Loucy (cell line): ENCODE measurements at regions not wholly inside any gene's neighbourhood (a gene's known extent, or its start where the extent isn't known, plus 50 kb on each side); places are given as distances from the start of the nearest gene placed in this dataset.

Experiments
- H2AFZ ChIP-seq: fragments of 200-600 bp; sonication (generic); 2 replicates; pipeline ENCODE4 v1.6.0; 2016; ENCODE audit warnings: antibody characterized with exemption, mild to moderate bottlenecking, low read length, moderate library complexity
- H3F3A ChIP-seq: fragments of 200-600 bp; 2 replicates; pipeline ENCODE4 v1.6.0; 2016; ENCODE audit warnings: antibody characterized with exemption, low read depth, mild to moderate bottlenecking
- H3K27me3 ChIP-seq: fragments of 200-600 bp; sonication (generic); 2 replicates; pipeline ENCODE4 v1.6.1; 2014; ENCODE audit warnings: low read length, mild to moderate bottlenecking; ENCODE audit not compliant: insufficient read depth, poor library complexity, severe bottlenecking
- H3K36me3 ChIP-seq: fragments of 200-600 bp; sonication (generic); 2 replicates; pipeline ENCODE4 v1.6.1; 2016; ENCODE audit warnings: low read length; ENCODE audit not compliant: insufficient read depth
- H3K4me1 ChIP-seq: fragments of 200-600 bp; sonication (generic); 2 replicates; pipeline ENCODE4 v1.5.1; 2014; ENCODE audit warnings: low read length, mild to moderate bottlenecking; ENCODE audit not compliant: insufficient read depth, poor library complexity, severe bottlenecking
- H3K4me2 ChIP-seq: fragments of 200-600 bp; sonication (generic); 2 replicates; pipeline ENCODE4 v1.6.0; 2014; ENCODE audit warnings: antibody characterized with exemption, low read length, low read depth, mild to moderate bottlenecking; ENCODE audit not compliant: poor library complexity, severe bottlenecking
- H3K4me3 ChIP-seq: fragments of 200-600 bp; sonication (generic); 2 replicates; pipeline ENCODE4 v1.5.1; 2014; ENCODE audit warnings: low read length, mild to moderate bottlenecking, mixed read lengths; ENCODE audit not compliant: poor library complexity, severe bottlenecking
- H3K79me2 ChIP-seq: fragments of 200-600 bp; sonication (generic); 2 replicates; pipeline ENCODE4 v1.6.1; 2014; ENCODE audit warnings: low read length; ENCODE audit not compliant: insufficient read depth
- H3K9ac ChIP-seq: fragments of 200-600 bp; sonication (generic); 2 replicates; pipeline ENCODE4 v1.6.0; 2014; ENCODE audit warnings: mild to moderate bottlenecking, low read depth, low read length, moderate library complexity; ENCODE audit not compliant: poor library complexity, severe bottlenecking
- H3K9me2 ChIP-seq: fragments of 200-600 bp; sonication (generic); replicated peaks from 2 replicates; pipeline ENCODE4 v1.6.1; 2016; ENCODE audit warnings: low read depth, low read length, mixed read lengths
- H3K9me3 ChIP-seq: fragments of 200-600 bp; sonication (generic); 2 replicates; pipeline ENCODE4 v1.6.1; 2014; ENCODE audit warnings: mild to moderate bottlenecking, antibody characterized with exemption, low read length, low read depth; ENCODE audit not compliant: insufficient read depth
- H4K20me1 ChIP-seq: fragments of 200-600 bp; sonication (generic); 2 replicates; pipeline ENCODE4 v1.6.0; 2014; ENCODE audit warnings: antibody characterized with exemption, low read length, mild to moderate bottlenecking; ENCODE audit not compliant: insufficient read depth, poor library complexity, severe bottlenecking
- EZH2phosphoT487 ChIP-seq: fragments of 200-600 bp; IDR thresholded peaks from 2 replicates; pipeline ENCODE4 v1.6.1; 2018; ENCODE audit warnings: antibody characterized with exemption, mild to moderate bottlenecking, moderate library complexity, borderline replicate concordance
- TF ChIP-seq, protein P1 (sequence below): fragments of 200-600 bp; sonication (generic); conservative IDR thresholded peaks from 2 replicates; pipeline ENCODE4 v1.5.1; 2014; ENCODE audit warnings: mild to moderate bottlenecking, antibody characterized with exemption, low read length

- no peaks in the 10 kb centered on the region for H3K27me3 ChIP-seq
- no peaks in the 10 kb centered on the region for H3K9me3 ChIP-seq
- no peak overlapping the region for H3K4me3 ChIP-seq
- no peaks in the 10 kb centered on the region for H3F3A ChIP-seq
- no peak for TF ChIP-seq EZH2phosphoT487
- TF ChIP-seq, protein P1, sequence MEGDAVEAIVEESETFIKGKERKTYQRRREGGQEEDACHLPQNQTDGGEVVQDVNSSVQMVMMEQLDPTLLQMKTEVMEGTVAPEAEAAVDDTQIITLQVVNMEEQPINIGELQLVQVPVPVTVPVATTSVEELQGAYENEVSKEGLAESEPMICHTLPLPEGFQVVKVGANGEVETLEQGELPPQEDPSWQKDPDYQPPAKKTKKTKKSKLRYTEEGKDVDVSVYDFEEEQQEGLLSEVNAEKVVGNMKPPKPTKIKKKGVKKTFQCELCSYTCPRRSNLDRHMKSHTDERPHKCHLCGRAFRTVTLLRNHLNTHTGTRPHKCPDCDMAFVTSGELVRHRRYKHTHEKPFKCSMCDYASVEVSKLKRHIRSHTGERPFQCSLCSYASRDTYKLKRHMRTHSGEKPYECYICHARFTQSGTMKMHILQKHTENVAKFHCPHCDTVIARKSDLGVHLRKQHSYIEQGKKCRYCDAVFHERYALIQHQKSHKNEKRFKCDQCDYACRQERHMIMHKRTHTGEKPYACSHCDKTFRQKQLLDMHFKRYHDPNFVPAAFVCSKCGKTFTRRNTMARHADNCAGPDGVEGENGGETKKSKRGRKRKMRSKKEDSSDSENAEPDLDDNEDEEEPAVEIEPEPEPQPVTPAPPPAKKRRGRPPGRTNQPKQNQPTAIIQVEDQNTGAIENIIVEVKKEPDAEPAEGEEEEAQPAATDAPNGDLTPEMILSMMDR, result no peak
- H3K79me2 ChIP-seq, result no peaks in the 10 kb centered on the region
- H2AFZ ChIP-seq, result no peak overlapping the region
- H3K9me2 ChIP-seq, result no peaks in the 10 kb centered on the region
- no peaks in the 10 kb centered on the region for H4K20me1 ChIP-seq
- no peaks in the 10 kb centered on the region for H3K4me1 ChIP-seq
- no peak overlapping the region for H3K9ac ChIP-seq
- H3K36me3 ChIP-seq, result no peaks in the 10 kb centered on the region
- no peak overlapping the region for H3K4me2 ChIP-seq
Observed at GRCh38 chrX:86914569-86914968, 603.0 kb upstream of the KLHL4 start.

DNA sequence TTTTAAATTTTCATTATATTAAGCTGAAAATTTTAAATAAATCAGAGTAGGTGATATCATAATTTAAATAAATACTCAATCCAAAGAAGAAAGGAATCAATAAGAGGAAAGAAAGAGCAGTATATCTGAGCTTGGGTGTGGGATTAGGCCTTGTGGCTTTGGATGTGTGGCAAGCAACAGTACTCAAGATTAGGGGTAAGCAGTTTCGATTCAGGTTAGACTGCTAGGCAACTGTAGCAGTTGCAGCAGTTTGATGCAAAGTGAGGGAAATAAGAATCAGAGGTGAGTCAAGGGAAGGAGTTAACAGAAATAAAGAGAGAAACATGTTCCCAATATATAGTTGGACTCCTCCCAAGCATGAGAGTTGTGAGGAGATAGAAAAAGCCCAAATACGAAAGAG, 599.6 kb upstream of the KLHL4 start:
- H3K4me2 ChIP-seq, result no peak overlapping the region
- no peaks in the 10 kb centered on the region for H3F3A ChIP-seq
- H3K9ac ChIP-seq, result no peak overlapping the region
- no peaks in the 10 kb centered on the region for H3K27me3 ChIP-seq
- H3K4me3 ChIP-seq, result no peak overlapping the region
- H4K20me1 ChIP-seq, result no peaks in the 10 kb centered on the region
- H3K79me2 ChIP-seq, result no peaks in the 10 kb centered on the region
- no peak for TF ChIP-seq EZH2phosphoT487
- TF ChIP-seq, protein P1, result no peak
- no peaks in the 10 kb centered on the region for H3K4me1 ChIP-seq
- no peaks in the 10 kb centered on the region for H3K9me3 ChIP-seq
- no peak overlapping the region for H2AFZ ChIP-seq
- no peaks in the 10 kb centered on the region for H3K9me2 ChIP-seq
- H3K36me3 ChIP-seq, result no peaks in the 10 kb centered on the region

DNA sequence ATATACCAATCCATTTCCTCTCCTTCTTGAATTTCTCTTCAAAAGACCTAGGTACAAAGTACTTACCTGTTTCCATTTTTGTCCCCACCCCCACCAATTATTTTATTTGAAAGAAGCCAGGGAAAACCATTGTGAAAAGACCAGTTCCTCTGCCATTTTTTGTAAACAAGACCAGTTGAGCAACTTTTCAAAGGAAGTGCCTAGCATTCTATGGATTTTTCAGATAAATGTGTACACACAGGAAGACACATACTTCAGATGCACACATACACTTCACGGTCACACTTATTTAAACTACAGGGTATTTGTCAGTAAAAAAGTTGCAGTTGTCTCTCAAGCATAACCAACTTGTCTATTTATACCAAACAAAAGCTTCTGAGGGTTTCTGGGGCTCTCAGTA, 587.2 kb upstream of the KLHL4 start:
- Histone ChIP-seq H3K79me2 (no peaks in the 10 kb centered on the region), H3K4me1 (no peaks in the 10 kb centered on the region), H3K9me2 (no peaks in the 10 kb centered on the region), H3K9ac (no peak overlapping the region), H3K9me3 (no peaks in the 10 kb centered on the region), H4K20me1 (no peaks in the 10 kb centered on the region), H3F3A (no peaks in the 10 kb centered on the region), H3K27me3 (no peaks in the 10 kb centered on the region), H3K4me2 (no peak overlapping the region), H2AFZ (no peak overlapping the region), H3K36me3 (no peaks in the 10 kb centered on the region), H3K4me3 (no peak overlapping the region)
- TF ChIP-seq, protein P1, result no peak
- TF ChIP-seq EZH2phosphoT487, result no peak
